DLD1 (cell line): ENCODE measurements at regions not wholly inside any gene's neighbourhood (a gene's known extent, or its start where the extent isn't known, plus 50 kb on each side); places are given as distances from the start of the nearest gene placed in this dataset.

Source experiments
- in situ Hi-C: cut with HindIII; loops from 2 replicates; pipeline ENCODE4 v1.10.0; 2017; ENCODE audit warnings: low sequenced_read_pairs

DNA sequence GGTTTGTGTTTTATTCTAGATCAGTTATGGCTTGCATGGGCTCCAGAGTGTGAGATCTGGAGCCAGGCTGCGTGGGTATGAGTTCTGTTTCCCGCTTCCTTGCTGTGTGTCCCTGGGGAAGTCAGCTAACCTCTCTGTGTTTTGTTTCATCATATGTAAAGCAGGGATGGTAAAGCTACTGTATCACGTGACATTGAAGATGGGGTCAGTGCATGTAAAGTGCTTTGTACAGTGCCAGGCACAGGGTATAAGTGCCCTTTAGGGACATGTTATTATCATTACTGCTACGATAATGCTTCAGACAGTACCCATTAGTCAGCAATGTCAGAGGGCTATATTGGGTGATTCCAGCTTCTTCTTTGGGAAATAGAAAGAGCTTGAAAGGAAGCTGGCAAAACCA, 186.2 kb downstream of the FOXL1 start:
- in situ Hi-C loops: loop anchor here (25.0 kb wide), 1 partner anchor 202 kb away; the partner anchor contains the start of genes FOXC2 and MTHFSD

DNA sequence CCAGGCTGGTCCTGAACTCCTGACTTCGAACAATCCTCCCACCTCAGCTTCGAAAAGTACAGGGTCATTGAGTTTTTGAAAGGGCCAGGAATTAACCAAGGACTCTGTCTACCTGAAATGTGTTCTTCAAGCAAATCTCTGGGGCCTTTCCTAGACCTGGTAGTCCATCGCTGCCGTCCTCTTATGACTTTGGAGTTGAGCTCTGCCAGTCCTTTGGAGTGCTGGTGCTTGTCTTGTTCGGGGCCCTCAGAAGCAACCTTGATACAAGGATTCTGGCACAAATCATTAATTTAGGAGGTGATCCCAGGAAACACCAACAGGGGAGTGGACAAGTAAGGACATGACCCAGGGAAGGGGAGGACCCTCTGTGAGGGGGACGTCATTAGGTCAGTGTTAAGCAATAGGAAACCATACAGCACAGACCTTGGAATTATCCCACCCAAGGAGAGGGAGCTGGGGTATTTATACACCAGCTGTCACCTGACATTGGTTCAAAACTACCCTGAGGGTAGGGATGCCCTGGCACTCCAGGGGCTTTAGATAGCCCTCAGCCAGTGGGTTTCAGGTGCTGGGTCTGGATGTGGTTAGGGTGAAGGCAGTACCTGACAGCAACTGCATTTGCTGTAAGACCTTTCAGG, 187.2 kb downstream of the FOXL1 start:
- in situ Hi-C loops: loop anchor here (25.0 kb wide), 1 partner anchor 203 kb away; the partner anchor contains the start of genes FOXC2 and MTHFSD

DNA sequence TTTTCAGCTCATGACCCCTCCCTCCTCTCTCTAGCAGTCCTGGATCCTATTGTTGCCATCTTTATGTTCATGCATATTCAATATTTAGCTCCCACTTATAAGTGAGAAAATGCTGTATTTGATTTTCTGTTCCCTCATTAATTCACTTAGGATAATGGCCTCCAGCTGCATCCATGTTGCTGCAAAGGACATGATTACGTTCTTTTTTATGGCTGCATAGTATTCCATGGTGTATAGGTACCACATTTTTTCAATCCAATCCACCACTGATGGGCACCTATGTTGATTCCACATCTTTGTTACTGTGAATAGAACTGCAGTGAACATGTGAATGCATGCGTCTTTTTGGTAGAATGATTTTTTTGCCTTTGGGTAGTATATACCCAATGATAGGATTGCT, 188.4 kb downstream of the FOXL1 start:
- in situ Hi-C loops: loop anchor here (25.0 kb wide), 1 partner anchor 204 kb away; the partner anchor contains the start of genes FOXC2 and MTHFSD

DNA sequence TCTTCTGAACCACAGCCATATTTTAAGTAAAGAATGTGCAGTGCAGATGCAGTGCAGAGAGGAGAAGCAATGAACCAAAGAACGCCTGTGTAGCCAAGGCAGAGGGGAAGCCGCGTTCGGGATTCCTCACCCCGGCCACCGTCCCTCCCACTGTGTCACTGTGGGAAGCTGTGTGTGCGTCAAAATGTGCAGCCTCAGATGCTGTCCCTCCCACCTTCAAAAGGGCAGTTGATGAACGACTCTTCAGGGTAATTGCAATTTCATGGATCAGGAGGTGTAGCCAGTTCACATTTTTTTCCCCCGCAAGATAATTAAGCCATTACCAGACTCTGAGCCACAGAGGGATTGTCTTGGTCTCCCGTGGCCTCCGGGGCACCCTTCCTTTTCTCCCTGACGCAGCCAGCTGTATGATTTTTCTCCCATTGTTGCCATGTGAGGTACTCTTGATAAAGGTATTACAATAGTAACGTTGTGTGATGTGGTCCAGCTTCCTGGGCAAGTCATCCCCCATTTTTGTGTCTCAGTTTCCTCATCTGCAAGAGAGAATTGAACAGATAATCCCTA, 190.0 kb downstream of the FOXL1 start:
- in situ Hi-C loops: loop anchor here (25.0 kb wide), 1 partner anchor 206 kb away; the partner anchor contains the start of genes FOXC2 and MTHFSD

DNA sequence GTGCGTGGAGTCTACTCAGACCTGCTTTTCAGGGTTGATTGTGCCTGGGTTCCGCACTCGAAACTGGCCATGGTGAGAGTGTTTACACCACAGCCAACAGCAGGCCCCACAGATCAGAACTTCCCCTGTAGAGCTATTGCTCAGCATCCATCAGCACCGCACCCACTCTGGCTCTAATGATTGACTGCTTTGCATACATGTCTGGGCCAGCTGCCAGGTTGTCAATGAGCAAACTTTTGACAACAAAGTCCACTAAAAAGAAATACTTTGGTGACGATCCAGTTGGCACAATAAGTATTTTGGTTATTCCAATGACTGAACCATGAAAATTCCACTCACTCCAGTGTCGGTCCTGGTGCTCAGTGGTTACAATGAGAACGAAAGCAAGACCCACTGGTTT, 190.7 kb downstream of the FOXL1 start:
- in situ Hi-C loops: loop anchor here (25.0 kb wide), 1 partner anchor 207 kb away; the partner anchor contains the start of genes FOXC2 and MTHFSD

DNA sequence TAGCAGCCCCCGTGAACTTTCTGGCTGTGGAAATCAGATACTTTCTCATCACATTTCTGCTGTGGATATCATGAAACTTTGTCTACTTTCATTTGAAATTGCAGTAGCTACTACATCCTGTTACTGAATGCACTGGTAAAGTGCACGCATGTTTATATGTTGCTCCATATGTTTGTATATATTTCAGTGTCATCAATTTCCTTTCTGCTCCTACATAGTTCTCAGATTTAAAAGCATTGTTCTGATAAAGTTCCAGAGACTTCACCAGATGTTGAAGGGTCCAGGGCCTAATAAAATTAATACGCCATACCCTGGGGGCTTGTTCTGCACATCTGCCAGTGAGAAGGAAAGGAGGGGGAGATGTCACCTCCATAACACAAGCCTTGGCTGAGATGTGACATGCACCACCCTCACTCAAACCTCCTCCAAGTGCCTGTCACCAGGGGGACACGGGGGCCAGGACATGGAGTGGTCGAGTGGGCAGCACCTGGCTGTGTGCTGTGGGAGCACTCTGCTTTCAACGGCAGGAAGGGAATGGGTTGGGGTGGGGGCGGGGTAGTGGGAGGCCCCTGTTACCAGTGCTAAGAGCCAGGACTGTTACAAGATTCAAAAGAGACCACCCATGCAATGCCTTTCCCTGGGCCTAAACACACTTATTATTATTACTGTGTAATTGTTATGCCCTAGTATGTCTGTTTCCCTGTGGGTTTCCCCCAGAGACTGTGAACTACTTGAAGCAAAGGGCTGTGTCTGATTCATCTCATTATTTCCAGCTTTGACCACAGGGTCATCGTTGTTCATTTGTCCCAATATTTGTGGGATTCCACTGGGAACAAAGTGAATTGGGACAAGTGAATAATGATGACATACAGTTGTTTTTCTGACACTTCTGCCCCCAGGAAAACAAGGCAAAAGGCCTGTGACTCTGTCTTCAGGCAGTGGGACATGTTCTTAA, 193.4 kb downstream of the FOXL1 start:
- in situ Hi-C loops: loop anchor here (25.0 kb wide), 1 partner anchor 209 kb away; the partner anchor contains the start of genes FOXC2 and MTHFSD

DNA sequence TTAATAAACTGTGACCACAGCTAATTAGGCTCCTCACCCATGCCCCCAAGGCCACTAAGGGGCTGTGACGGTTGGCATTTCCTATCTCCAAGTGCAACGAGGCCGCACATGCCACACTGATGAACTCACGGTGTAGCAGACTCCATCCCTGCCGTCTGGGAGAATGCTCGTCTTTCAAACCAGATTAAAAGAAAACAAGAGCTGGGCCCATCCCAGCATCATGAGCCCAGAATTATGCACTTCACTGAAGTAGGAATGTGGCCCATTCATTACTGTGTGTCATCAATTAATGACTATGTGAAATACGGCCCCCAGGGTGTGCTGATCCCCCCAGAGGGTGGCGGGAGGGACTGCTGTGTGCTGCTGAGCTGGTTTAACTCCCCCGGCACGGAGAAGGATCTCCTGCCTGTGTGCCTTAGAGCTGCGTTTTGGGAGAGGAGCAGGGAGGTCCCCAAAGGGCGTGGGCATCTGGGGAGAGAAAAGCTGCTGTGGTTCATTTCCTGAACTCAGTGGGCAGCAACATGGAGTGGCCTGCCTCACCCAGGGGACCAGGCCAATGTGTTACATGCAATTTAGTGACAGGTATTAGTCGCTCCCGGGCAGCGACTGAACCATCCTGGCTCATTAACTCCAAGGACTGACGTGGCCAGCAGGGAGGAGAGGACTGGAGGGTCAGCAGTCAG, 194.5 kb downstream of the FOXL1 start:
- in situ Hi-C loops: loop anchor here (25.0 kb wide), 1 partner anchor 211 kb away; the partner anchor contains the start of genes FOXC2 and MTHFSD

DNA sequence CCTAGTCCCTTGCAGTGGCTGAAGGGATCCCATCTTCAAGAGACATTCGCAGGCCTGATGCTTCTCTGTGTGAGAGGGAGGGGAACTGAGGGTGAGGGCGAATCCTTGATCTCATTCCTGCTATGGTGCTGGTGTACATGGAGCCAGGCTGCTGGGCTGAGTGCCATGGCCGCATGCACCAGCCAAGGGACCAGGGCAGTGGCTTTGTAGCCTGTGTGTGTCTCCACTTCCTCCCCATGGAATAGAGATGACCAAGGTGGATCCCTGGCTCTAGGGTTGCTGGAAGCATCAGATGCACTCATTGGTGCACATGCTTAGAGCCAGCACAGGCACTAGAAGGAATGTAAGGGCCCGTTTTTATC, 195.0 kb downstream of the FOXL1 start:
- in situ Hi-C loops: loop anchor here (25.0 kb wide), 1 partner anchor 211 kb away; the partner anchor contains the start of genes FOXC2 and MTHFSD

DNA sequence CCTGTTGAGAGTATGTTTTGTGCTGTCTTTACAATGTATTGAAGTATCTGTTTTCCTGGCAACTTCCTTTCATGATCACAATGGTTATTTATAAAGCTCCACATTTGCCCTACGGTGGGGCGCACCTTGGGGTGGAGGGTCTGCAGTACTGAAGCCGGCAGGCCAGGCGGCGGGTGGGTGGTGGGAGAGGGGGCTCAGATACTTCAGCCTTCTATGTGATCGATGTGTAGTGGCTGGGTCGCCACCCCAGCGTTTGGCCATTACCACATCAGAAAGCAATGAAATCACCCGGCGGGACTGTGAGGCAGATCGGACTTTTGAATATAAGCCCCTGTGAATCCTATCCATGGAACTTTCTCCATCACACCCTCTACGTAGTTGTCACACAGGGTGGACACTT, 196.6 kb downstream of the FOXL1 start:
- in situ Hi-C loops: loop anchor here (25.0 kb wide), 1 partner anchor 213 kb away; the partner anchor contains the start of genes FOXC2 and MTHFSD

DNA sequence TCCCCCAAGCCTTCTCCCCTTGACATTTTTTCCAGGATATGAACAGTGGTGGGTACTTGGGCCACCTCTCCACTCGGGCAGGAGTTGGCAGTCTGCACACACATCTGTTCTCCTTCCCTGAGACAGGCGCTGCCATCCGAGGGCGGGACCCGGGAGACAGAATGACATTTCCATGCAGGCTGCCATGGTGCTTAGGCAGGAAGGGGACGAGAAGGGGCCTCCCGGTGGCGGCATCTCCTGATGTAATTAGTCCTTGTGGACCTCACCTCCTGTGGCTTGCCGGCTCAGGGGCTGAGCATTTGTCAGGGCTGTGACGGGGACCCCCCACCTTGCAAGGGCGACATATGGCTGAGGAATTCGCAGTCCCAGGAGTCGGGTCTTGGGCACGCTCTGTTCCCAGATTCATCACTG, 197.2 kb downstream of the FOXL1 start:
- in situ Hi-C loops: no loop called here

DNA sequence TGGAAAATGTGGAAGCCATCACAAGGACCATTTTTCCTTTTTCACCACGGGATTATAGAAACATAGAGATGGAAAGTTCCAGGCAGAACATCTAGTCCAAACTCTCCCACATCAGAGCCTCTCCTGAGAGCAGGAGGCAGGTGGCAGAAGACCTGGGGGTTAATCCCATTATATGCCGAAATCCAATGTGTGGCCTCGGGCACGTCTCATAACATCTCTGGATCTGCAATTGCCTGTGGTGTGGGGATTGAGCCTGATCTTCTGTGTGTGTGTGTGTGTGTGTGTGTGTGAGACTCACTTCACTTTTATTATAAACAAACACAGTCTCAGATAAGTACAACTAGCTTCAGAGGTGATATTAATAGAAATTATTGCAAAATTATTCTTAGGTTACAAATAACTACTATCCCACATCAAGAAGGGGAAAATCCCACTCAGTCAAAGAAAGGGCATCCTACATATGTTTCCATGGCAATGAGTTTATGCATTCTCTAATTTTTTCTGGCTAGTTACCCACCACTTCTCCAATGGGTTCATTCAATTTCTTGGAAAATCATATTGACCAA, 199.1 kb downstream of the FOXL1 start:
- in situ Hi-C loops: no loop called here

DNA sequence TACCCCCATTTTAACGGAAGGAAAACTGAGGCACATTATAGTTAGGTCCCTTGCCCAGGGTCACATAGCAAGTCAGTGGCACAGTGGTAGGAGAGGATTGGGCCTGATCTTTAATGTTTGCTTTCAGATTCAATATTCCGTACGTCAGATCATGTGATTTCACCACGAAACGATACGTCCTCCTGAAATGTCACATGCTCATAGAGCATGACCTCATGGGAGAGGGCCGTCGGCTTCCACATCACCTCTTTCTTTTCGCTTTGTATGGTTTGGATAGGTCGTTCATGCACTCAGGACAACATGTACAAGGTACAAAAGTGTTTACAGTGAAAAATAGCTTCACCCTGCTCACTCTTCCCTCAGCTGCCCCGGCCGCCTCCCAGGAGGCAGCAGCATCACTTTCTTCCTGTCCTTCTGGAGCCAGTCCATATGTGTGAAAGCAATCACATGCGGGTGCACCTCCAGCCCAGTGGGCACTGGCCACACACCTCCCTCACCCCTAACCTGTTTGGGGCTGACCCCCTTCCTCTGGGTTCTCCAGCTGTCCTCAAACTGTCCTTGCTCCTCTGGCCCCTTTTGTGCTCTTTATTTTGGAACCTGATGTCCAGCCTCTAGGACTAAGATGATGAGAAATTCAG, 199.9 kb downstream of the FOXL1 start:
- in situ Hi-C loops: no loop called here

DNA sequence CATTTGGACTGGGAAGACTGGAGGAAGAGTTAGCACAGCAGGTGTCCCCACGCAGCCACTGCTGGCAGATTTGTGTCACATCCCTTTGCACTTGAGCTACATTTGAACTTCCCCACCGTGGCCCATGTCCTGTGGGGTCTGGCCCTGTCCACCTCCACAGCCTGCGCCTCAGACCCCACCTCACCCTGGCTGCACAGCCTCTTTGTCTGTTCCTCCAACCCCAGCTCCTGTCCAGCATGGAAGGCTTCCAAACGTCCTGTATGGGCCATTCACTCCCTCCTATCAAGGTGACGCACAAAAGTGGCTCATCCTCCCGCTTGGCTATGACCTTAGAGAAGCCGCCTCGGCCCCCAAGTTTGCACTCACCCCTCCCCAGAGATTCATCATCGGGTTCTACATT, 200.6 kb downstream of the FOXL1 start:
- in situ Hi-C loops: no loop called here

DNA sequence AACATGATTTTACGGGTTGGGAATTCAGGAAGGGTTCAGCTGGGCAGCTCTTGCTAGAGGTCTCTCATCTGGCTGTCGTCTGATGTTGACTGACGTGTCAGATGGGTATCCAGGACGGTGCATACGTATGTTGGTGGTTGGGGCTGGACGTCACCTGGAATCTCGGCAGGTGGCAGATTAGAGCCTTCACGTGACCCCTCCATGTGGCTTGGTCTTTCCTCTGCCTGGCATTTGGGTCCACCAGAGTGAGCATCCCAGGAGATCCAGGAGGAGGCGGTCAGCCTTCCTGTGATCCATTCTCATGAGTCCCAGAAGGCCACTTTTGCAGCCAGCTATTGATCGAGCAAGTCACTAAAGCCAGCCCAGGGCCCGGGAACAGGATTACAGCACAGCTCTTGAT, 202.7 kb downstream of the FOXL1 start:
- in situ Hi-C loops: no loop called here

DNA sequence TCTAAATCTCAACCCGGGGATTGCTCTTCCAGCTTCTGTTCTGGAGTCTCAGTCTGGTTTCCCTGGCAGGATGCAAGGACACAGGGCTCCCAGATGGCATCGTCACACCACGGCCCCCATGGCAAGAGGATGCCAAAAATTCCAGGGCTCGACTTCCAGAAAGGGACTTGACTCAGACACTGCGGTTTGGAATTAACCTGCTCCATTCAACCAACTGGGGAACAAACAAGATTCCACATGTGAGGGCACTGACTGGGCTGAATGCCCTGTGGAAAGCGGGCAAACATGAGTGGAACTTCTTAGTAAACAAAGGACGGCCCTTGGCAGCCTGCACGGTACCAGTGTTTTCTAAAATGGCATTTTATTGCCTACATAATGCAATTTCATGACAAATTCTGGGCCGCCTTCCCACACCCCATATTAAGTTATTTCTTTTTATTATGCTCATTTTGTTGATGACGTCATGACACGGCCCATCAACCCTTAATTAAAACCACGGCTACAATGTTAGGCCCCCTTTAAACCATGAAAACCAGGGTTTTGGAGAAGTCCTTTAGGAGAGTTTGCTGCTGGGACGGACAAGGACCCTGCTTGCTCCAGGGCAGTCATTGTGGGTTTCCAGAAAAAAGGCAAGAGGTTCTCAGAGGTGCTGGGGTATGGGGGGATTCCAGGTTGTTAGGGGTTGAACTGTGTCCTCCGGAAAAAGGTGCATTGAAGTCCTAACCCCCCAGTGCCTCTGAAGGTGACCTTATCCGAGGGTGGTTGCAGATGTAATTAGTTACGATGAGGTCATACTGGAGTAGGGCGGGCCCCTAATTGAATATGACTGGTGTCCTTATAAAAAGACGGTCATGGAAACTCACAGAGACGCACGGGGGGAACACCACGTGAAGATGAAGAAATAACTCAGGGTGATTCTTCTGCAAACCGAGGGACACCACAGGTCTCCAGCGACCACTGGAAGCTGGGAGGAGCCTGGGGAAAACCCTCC, 205.6 kb downstream of the FOXL1 start:
- in situ Hi-C loops: no loop called here

DNA sequence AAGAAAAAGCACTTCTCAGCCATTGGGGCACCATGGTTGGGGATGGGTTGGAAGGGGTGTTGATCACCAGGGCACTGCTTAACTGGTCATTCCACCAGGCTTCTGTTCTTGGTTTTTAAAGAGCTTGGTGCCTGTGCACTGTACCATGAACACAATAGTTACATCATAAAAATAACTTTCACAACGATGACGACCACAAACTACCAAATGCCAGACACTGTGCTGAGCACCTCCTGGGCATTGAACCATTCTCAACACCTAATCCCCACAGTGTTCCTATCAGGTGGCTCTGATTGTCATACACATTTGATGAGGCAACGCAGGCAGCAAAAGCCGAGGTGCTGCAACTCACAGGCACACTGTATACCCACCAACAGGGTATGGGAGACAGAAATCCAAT, 208.0 kb downstream of the FOXL1 start:
- in situ Hi-C loops: no loop called here

DNA sequence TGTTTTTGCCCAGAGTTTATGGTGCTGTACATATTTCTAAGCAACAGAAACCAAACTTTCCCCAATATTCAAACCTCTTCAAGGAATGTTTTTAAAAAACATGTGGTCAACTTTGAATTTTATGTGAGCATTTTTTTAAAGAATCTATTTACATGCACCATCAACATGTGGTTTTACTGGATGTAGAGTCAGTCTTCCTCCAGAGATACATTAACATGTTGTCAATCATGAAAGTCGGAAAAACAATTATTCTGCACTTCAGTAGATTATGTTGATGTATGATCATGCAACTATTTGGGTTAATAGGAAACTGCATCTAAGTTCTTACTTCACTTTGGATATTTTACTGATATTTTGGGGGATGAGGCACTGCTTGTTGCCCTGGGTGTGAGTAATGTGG, 208.6 kb downstream of the FOXL1 start:
- in situ Hi-C loops: no loop called here

DNA sequence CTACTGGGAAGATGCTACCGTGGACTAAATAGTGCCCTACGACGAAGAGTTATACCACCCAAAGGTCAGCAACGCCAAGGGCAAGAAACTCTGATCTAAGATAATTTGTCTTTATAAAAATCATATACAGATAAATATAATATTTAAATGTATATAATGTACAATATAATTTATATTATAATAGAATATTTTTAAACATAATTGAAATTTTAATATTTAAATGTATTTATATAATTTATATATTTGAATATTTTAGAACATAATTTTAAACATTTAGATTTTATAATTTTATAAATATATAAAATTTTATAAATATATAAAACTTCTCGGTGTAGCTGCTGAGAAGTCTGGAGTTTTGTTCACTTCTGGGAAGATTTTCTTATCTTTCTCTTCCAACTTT, 209.2 kb downstream of the FOXL1 start:
- in situ Hi-C loops: no loop called here
